Activated CD8-positive, alpha-beta memory T cell treated with anti-CD3 and anti-CD28 coated beads, Interleukin-2, amount 50 U/mL, for 4 hours (primary cell): ENCODE measurements at regions not wholly inside any gene's neighbourhood (a gene's known extent, or its start where the extent isn't known, plus 50 kb on each side); places are given as distances from the start of the nearest gene placed in this dataset.
"Not testable (repeated sequence)": the region's sequence is repeated elsewhere in the genome, so short reads cannot be mapped to it uniquely, and the experiment has no call there.

Experiments used
- DNase-seq: peaks from one replicate; pipeline ENCODE4 v3.0.0-alpha.2; 2020

DNA sequence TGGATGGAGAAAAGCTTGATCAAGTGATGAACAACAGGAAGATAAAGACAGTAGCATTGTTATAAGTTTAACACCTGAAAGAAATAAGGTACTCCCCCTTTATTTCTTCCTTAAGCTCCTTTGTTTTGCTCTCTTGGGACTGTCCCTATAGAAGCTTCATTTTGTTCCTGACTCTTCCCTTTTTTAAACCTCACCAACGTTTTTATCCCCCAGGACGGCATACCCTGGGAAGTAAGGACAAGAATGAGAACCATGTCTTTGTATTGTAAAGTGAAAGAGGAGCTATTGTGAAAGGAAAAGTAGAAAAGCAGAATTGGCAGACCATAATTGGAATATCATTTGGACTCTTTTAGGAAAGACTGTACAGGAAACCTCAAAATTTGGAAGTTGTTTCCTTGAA is 1368.6 kb upstream of the C9orf72 start:
- no peak for DNase-seq

DNA sequence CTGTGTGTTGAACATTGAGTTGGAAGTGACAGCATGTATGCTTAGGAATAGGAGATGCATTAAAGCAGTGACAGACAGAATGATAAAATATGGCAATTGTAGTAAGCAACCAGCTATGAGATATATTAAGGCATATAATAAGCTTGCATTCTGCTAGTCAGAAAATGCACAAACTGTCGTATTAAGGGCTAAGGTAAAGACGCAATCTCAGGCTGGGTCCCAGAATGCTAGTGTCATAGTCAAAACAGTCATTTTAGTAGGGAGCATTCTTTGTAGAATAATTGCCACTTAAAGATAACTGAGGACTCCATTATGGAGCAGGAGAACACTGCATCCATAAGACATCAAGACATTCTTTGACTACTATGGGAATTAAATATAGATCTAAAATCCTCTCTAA is 1369.7 kb upstream of the C9orf72 start:
- no peak for DNase-seq

DNA sequence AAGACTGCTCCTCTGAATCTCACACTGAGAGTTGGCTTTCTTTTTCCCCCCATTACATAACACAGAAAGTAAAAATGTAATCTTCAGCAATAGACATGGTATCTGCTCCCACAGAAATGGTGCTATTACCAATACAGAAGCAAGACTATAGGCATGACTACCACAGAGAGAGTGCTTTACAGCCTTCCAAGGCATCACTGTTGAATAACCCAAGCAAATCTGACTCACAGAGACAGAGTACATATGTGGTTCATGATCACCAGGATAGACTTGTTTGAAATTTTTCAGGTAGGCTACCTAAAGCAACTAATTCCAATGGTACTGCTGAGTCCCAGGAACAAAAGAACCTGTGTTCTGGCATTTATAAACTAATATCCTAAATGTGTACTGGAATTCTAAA is 1373.4 kb upstream of the C9orf72 start:
- DNase-seq: no peak

DNA sequence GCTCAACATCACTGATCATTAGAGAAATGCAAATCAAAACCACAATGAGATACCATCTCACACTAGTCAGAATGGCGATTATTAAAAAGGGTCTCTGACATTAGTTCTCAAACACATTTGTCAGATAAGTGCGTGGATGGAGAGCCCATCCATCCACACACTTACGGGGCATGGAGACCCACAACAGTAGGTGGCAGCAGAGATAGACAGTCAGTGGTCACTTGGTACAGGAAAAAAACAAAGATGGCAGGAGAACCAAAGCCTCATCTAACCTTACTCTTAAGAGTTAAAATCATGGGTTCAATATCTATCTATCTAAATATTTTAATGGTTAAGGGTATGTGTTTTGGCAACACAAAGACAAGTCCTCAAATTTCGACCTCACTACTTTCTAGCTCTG is 1378.7 kb upstream of the C9orf72 start:
- no peak for DNase-seq

DNA sequence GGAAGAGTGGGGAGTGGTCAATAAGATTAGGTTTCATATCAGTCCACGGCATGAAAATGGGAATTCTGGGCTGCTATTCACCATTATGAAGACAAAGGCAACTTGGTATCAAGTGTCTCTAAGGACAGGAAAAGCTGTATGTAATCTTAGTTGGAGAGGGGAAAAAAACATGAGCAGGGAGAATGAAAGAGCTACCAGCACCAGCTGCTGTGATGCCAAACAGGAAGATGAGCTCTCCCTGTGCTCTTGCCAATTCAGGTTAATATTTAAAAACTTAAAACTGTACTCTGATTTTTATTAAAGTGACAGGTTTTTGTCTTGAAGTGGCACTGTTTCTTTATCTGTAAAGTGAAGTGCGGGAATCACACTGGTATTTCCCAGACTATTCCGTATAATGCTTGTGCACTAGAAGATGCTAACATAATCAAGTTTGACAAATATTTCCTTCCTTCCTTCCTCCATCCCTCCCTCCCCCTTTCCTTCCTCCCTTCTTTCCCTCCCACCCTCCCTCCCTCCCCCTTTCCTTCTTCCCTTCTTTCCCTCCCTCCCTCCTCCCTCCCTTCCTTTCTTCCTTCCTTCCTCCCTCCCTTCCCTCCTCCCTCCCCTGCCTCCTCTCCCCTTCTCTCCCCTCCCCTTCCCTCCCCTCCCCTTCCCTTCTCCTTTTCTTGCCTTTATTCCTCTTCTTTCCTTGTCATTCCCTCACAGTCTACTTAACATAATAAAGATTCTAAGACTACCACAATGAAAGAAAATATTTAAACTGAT is 1383.0 kb upstream of the C9orf72 start:
- no peak for DNase-seq

DNA sequence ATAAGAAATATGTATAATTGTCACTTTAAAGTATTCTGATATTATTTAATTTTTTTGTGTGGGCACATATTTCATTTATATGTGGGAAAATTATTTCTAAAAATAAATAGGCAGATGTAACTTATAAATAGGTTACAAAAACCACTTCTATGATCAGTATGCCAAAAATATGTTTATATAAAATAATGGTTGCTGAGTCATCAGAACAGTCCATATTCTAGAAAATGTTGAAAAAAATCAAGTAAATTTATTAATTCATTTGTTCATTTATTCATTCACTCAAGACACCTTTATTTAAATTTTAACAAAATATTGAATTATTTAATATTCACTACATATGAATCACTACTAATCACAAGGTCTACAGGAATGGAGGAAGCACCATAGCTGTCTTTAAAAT is 1387.3 kb upstream of the C9orf72 start:
- no peak for DNase-seq

DNA sequence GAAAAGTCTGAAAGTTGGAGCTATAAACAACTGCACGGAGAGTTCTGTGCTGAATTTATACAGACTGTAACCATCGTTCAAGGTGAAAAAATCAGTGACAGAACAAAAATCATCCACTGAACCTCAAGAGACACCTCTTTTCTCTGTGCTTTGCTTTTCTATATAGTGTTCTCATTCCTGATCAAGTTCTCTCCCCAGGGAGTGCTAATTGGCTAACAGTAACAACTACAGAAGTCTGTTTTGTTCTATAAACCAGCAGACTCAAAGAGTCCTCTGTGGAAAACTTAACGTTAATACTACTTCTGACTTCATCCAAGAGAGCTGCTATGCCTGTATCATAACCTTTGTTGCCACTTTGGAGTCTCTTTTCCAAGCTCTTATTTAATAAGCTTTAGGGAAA is 1388.3 kb upstream of the C9orf72 start:
- DNase-seq: no peak

DNA sequence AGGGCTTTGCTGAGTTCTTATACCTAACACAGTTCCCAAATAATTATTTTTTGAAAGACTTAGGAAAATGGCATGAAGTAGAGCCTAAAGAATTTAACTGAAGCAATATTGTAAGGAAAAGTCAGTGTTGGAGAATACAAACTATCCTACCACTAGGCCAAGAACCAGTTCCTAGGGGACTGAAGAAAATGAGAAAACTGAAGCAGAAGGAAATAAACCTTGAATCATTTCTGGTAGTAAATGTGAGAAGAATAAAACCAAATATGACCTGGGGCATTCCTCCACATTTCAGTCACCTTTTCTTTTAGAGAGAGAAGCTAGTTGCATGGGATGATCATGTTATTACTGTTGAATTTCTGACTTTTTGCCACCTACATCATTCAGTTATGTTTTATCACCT is 1393.9 kb upstream of the C9orf72 start:
- DNase-seq: no peak

DNA sequence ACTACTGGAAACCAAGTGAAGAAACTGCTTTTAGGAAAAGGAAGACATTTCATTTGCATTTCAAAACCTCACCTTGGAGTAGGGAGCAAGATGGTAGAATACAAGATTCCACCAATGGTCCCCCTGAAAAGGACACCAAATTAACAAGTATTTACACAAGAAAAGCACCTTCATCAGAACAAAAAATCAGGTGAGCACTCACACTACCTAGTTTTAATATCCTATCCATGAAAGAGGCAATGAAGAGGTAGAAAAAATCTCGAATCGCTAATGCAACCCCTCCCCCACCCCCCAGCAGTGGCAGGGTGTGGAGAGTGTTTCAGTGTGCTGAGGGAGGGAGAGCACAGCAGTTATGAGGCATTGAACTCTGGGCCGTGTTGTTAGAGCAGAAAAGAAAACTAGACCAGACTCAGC is 1397.0 kb upstream of the C9orf72 start:
- DNase-seq: no peak

DNA sequence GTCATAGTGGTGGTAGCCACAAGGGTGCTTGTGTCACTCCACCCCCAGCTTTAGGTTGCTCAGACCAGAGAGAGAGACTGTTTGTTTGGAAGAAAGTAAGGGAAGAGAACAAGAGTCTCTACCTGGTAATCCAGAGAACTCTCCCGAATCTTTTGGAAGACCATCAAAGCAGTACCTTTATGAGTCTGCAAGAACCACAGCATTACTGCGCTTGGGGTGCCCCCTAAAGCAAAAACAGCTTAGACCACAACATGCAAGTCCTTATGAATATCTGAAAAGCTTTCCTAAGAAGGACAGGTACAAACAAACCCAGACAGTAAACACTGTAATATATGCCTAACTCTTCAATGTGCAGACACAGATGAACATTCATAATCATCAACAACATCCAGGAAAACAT is 1398.6 kb upstream of the C9orf72 start:
- no peak for DNase-seq

DNA sequence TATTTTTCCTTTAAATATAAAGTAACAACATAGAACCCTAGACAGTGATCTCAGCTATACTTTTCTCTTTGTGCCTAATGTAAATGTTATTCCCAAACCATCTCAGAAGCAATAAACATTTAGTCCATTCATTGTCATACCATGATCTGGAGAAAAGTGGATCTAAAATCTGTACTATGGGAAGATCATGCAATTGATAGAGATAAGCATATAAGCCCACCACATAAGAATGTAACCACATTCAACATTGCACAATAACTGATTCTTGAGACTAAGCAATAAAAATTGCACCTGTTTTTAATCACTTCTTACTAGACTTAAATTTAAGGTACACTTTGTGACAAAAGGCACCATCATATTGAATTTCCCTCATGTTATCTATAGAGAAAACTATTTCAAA is 1403.0 kb upstream of the C9orf72 start:
- DNase-seq: no peak

DNA sequence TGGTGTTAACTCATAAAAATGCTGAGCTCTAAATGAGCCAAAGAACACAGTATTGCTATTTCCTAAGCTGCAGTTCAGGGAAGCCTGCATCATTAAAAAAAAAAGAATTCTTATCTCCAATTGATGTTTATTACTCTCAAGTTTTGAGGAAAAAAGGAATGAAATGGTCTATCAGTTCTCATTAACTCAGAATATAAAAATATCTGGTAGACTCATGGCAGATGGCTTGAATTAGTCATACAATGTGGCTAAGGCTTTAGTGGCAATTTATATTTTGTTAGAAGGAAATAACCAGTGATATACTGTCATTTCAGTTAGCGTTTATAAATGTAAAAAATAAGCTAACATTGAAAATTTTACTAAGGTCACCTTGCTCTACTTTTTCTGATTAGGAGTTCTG is 1403.4 kb upstream of the C9orf72 start:
- no peak for DNase-seq

DNA sequence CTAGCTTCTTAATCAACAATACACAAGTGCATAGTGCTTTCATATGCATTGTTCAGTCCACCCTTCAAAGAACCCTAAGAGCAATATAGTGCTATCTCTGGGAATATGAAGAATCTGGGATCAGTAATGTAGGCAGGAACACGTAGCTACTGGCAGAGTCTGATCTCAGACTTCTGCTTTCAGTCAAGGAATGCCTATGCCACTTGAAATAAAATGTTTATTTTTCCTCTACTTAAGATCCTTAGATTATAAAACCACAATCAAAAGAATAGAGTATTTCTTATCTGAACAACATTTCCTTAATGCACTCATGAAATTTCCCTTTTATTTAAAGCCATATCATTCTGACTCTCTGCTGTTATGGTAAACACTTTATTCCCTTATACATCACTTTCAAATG is 1407.8 kb upstream of the C9orf72 start:
- DNase-seq: no peak

DNA sequence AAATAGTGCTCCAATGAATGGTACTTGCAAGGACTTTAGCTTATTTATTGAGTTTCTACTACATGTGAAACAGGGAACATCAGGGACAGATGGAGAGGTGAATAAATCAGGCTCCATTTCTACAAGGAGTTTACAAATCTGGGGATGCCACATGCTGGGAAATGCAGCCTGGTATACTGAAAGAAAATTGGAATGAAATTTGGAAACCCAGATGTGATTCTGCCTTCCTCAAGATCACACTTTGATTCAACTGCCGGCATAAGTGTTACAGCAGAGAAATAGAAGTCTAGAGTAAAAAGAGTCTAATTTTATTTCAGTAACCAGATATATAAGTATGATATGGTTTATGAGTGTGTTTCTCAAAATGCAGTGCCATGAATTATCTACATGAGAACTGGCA is 1408.4 kb upstream of the C9orf72 start:
- DNase-seq: no peak

DNA sequence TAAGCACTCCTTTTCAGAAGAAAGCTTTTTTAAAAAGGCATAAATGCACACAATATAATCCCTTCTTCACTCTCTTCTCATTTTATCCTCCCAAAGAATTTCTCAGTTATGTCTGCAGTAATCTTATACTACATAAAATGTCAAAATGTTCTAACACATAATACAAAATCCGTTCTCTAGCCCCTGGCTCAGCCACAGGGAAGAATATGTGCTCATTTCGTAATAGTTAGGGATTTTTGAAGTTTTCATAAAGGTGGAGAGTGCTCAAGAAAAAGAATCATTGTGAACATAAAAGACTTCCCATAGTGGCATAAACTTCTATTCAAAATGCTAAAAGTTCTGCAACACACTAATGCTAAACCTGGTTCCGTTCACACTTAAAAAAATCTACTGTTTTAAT is 1410.7 kb upstream of the C9orf72 start:
- no peak for DNase-seq

DNA sequence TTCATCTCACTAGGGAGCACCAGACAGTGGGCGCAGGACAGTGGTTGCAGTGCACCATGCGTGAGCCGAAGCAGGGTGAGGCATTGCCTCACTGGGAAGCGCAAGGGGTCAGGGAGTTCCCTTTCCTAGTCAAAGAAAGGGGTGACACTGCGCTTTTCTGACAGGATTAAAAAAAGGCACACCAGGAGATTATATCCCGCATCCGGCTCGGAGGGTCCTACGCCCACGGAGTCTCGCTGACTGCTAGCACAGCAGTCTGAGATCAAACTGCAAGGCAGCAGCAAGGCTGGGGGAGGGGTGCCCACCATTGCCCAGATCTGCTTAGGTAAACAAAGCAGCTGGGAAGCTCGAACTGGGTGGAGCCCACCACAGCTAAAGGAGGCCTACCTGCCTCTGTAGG is 1416.7 kb upstream of the C9orf72 start:
- DNase-seq: not testable (repeated sequence)

DNA sequence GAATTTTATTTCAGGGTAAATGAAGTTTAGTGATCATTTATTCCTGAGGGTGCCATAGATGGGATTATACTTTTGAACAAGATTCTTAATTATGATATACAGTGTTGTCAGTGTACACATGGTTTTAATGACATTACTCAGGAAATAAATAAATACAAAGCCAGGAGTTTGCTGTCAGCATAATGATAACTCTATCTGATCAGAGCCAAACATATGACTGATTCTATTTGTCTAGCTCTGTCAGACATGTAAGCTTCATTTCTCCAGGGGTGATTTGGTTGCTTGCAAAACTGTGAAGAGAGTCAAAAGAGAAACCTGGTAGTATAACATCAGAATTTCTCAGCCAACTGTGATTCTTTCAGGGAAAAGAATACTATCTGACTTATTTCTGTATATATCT is 1425.8 kb upstream of the C9orf72 start:
- no peak for DNase-seq

DNA sequence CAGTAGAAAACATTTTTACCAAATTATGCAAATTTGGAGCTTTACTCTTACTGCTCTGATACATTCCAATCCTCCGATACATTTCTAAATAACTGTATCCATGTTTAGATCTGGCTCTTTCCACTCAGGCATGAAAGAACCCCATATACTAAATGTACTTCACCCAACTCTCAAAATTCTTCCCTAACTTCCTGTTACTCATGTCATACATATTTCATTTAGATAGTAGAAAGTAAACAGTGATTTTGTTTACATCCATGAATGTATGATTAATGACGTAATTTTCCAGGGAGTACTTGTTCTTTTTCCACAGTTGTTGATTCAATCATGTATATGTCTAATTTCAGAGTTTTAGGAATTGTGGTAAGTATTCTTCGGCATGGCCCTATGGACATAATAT is 1426.5 kb upstream of the C9orf72 start:
- DNase-seq: no peak

DNA sequence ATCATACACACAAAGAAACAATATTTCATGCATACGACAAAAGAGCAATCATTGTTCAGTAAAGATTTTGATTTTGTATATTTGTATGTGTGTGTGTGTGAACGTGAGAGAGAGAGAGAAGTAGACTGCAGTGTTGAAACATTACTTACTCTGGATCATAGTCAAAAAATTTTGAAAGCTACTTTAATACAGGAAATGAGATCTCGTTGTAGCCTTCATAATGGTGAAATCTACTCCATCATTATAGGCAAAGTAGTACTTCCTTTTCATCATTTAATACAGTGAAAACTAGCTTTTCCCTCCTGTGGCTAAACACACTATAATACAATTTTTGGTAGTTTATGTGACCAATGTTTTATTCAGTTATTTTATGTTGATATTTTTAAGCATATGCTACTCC is 1427.7 kb upstream of the C9orf72 start:
- no peak for DNase-seq

DNA sequence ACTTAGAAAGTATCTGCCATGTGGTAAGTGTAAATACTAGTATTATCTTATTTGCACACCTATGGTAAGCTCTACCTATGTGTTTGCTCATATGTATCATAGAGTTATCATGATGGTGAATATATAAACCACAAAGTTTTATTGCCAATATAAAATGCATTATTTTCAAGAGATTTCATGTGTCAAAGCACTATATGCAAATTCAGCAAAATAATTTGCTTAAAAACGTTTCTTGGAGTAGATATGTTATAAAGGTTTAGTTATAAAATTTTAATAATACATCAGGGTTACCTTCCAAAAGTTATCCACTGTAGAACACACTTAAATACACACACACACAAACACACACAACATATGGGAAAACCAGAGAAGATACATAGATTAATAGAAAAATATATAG is 1431.7 kb upstream of the C9orf72 start:
- no peak for DNase-seq

DNA sequence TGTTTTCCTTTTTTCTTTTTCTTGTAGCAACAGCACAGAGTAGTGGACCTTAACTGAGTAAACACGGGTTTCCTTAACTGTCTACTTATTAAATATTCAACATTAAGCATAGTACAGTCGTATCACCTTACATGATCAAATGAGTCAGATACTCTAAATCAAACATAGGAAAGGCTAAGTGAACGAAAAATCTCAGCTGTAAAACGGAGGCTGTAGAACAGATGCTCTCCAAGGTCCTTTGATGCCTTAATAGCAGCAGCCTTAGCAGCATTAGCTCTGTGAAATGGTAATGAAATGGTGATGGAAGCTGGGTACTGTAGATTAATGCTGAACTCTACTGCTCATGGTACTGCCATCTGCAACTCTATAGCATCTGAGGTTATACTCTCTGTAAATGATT is 1433.3 kb upstream of the C9orf72 start:
- no peak for DNase-seq

DNA sequence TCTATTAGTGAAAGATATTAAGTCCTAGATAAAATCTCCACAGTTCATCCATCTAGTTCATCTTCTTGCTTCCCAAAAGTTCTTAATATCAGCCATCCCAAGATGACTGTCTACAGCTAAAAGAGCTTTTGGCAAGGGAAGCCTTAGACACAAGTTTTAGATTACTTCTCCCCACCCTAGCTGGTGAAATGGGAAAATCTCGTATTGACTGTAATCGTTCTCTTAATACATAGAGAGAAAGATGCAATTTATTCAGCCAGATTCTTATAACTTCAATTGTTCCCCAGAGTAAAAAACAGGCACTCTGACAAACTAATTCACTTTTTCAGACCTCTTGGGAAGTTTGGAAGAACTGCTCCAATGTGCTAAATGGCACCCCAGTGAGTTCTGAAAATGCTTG is 1439.6 kb upstream of the C9orf72 start:
- no peak for DNase-seq

DNA sequence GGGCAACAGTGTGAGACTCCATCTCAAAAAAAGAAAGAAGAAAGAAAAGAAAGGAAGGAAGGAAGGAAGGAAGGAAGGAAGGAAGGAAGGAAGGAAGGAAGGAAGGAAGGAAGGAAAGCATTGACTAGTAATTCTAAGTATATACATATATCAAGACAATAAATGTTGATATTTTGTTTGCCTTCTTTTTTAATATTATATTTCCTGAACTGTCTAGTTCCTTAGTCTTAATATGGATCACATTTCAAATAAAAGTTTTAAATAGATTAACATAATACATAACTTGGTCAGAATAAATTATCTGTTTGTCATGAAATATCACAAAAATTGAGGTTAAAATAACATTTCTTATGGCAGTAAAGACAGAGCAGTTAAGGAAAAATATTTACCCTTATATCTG is 1448.4 kb upstream of the C9orf72 start:
- DNase-seq: no peak

DNA sequence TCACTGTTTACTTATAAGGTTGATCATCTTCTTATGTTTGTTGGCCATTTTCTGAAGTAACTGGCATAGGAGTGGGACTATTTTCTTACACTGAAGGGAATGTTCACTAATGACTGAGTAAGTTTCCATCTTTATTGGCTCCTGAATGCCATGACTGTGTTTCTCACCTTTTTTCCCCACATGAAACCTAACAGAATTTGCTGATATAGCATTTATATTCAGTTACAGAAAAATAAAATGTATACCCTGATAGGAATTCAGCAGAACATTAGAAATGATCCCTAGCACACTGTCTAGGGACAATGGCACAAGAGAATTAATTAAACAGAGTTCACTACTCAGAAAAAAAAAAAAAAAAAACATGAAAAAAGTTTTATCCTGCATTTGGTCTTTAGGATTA is 1465.1 kb upstream of the C9orf72 start:
- DNase-seq: no peak

DNA sequence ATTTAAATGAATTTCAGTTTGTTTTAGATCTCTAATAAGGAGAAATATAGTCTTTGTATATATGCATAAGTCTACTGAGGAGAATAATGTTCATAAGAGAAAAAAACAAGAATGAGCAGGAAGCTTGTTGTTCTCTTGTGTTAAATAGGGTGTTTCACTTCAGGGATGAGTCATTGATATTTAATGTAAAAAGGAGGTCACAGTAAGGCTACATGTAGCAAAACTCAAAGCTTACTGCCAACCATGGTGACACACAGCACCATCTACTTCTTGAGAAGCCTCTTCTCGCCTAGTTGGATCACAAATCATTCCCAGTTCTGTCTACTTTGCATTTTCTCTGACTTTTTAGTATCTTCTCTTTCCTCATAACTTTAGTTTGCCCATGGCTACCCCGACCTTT is 1466.0 kb upstream of the C9orf72 start:
- DNase-seq: no peak

DNA sequence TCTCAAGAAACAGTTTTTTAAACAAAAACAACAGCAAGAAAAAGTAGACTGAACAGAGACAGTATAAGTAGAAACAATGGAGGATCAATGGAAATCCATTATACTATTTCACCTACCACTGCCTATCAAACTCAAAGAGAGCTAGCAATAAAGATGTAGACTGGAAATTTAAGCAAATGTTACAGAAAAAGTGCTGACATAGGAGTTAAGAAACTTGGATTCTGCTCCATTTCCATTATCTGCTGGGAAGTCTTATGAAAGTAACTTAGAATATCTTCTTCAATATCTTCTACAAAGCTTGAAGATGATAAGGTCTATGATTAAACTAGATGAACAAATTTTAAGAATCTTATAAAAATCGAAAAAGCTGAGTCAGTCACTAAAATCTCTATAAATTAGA is 1469.8 kb upstream of the C9orf72 start:
- DNase-seq: no peak
